ENCODE measurements at regions not wholly inside any gene's neighbourhood (a gene's known extent, or its start where the extent isn't known, plus 50 kb on each side); places are given as distances from the start of the nearest gene placed in this dataset.

- Histone ChIP-seq H3K4me1 (ENCODE audit: low read depth) (no peaks in the 10 kb centered on the region), H3K36me3 (ENCODE audit: low read depth) (no peaks in the 10 kb centered on the region), H3K4me3 (no peak overlapping the region), H3K9me3 (no peaks in the 10 kb centered on the region)
- DNase-seq = no peak
- ATAC-seq = no peak
- no peak for TF ChIP-seq CTCF (IDR thresholded peaks at IDR 0.05)
- intact Hi-C loops (cut with DNase I, micrococcal nuclease) = no loop called here
Measured at GRCh38 chr10:123454987-123455386, 211.2 kb upstream of the GPR26 start.

GRCh38 chr10:123455861-123456260 is 210.3 kb upstream of the GPR26 start:
- Histone ChIP-seq H3K4me3 (no peak overlapping the region), H3K9me3 (no peaks in the 10 kb centered on the region), H3K4me1 (ENCODE audit: low read depth) (no peaks in the 10 kb centered on the region), H3K36me3 (ENCODE audit: low read depth) (no peaks in the 10 kb centered on the region)
- DNase-seq (no peak), ATAC-seq (no peak)
- intact Hi-C loops (cut with DNase I, micrococcal nuclease) = no loop called here
- no peak for TF ChIP-seq CTCF (IDR thresholded peaks at IDR 0.05)

GRCh38 chr10:123458933-123459332 is 207.2 kb upstream of the GPR26 start:
- DNase-seq = no peak
- H3K36me3 ChIP-seq (ENCODE audit: low read depth) = no peaks in the 10 kb centered on the region
- TF ChIP-seq CTCF (IDR thresholded peaks at IDR 0.05) = no peak

GRCh38 chr10:123459371-123460091 is 206.6 kb upstream of the GPR26 start:
- intact Hi-C loops (cut with DNase I, micrococcal nuclease) = no loop called here
- Histone ChIP-seq H3K36me3 (ENCODE audit: low read depth) (no peaks in the 10 kb centered on the region), H3K4me3 (no peak overlapping the region), H3K9me3 (no peaks in the 10 kb centered on the region), H3K4me1 (ENCODE audit: low read depth) (no peaks in the 10 kb centered on the region)
- DNase-seq (no peak), ATAC-seq (no peak)
- TF ChIP-seq CTCF (IDR thresholded peaks at IDR 0.05) = no peak

More at GRCh38 chr10:123458933-123459332, 207.2 kb upstream of the GPR26 start:
- Histone ChIP-seq H3K4me1 (ENCODE audit: low read depth) (no peaks in the 10 kb centered on the region), H3K9me3 (no peaks in the 10 kb centered on the region), H3K4me3 (no peak overlapping the region)
- intact Hi-C loops (cut with DNase I, micrococcal nuclease) = no loop called here
- no peak for ATAC-seq

GRCh38 chr10:123462246-123462645 is 203.9 kb upstream of the GPR26 start:
- no peaks in the 10 kb centered on the region for H3K36me3 ChIP-seq (ENCODE audit: low read depth)
- no peak for TF ChIP-seq CTCF (IDR thresholded peaks at IDR 0.05)
- no peak for ATAC-seq
- H3K4me3 ChIP-seq = no peak overlapping the region
- H3K9me3 ChIP-seq = no peaks in the 10 kb centered on the region
- intact Hi-C loops (cut with DNase I, micrococcal nuclease) = no loop called here
- no peak for DNase-seq
- H3K4me1 ChIP-seq (ENCODE audit: low read depth) = no peaks in the 10 kb centered on the region

GRCh38 chr10:123462756-123463155 is 203.4 kb upstream of the GPR26 start:
- Histone ChIP-seq H3K9me3 (no peaks in the 10 kb centered on the region), H3K36me3 (ENCODE audit: low read depth) (no peaks in the 10 kb centered on the region), H3K4me1 (ENCODE audit: low read depth) (no peaks in the 10 kb centered on the region), H3K4me3 (no peak overlapping the region)
- DNase-seq (no peak), ATAC-seq (no peak)
- intact Hi-C loops (cut with DNase I, micrococcal nuclease) = no loop called here
- TF ChIP-seq CTCF (IDR thresholded peaks at IDR 0.05) = no peak
